Psoas muscle (tissue), 7 donors: ENCODE measurements at regions not wholly inside any gene's neighbourhood (a gene's known extent, or its start where the extent isn't known, plus 50 kb on each side); places are given as distances from the start of the nearest gene placed in this dataset.
"Not testable (repeated sequence)": the region's sequence is repeated elsewhere in the genome, so short reads cannot be mapped to it uniquely, and the experiment has no call there.

Experiments used
- ATAC-seq, 4 donors: fragments of 200-7000 bp; cut with Tn5 transposase; one replicate each; pipeline ENCODE4 v1.9.1; 2020; ENCODE audit warnings: moderate library complexity in 3 of 4, mild to moderate bottlenecking in 2 of 4
- DNase-seq, 2 donors: peaks; one replicate each; pipeline ENCODE4 v3.0.0-alpha.2; 2020
- H3K27ac ChIP-seq: fragments of 200-600 bp; one replicate; pipeline ENCODE4 v1.8.0; 2022
- H3K27me3 ChIP-seq, 3 donors: fragments of 200-600 bp in 1 of 3; one replicate each; pipeline versions ENCODE4 v1.6.1 to v1.8.0; 2013 to 2022; ENCODE audit warnings: low read length in 2 of 3, mild to moderate bottlenecking in 2 of 3, moderate library complexity in 1 of 3; ENCODE audit not compliant: insufficient read depth in 3 of 3
- H3K36me3 ChIP-seq, 2 donors: fragments of 200-600 bp in 1 of 2; one replicate each; pipeline versions ENCODE4 v1.6.1 to v1.8.0; 2013 to 2022; ENCODE audit warnings: low read depth in 1 of 2, mild to moderate bottlenecking in 1 of 2, moderate library complexity in 1 of 2; ENCODE audit not compliant: insufficient read depth in 1 of 2
- H3K4me1 ChIP-seq: fragments of 200-600 bp; one replicate; pipeline ENCODE4 v1.8.0; 2022
- H3K4me3 ChIP-seq: fragments of 200-600 bp; one replicate; pipeline ENCODE4 v1.8.0; 2022; ENCODE audit warnings: mild to moderate bottlenecking
- H3K9me3 ChIP-seq: fragments of 200-600 bp; one replicate; pipeline ENCODE4 v1.8.0; 2022
- WGBS, 3 donors: extraction: QIAGEN DNeasy Blood & Tissue Kit; methylation state at CpG; one replicate each; pipeline versions ENCODE4 v1.1.6 to v1.1.7; 2013; 5-methylcytosine and 5-hydroxymethylcytosine counted together
- intact Hi-C, 2 donors: fragments of 100-400 bp; cut with DNase I; formaldehyde crosslinking; loops; one replicate each; pipeline versions ENCODE4 v1.11.0 to v1.14.2; 2022
- TF ChIP-seq, protein P1 (sequence below): fragments of 200-600 bp; IDR thresholded peaks from one replicate; pipeline ENCODE4 v1.8.0; 2022; ENCODE audit warnings: antibody characterized with exemption
- donor health status: healthy with polysubstance abuse.
- donor health status: DM: no; HTN: no; CAD: no; lungs with moderate emphysema.
- donor health status: Bipolar disorder and iron deficiency.
- donor health status: healthy.
- donor health status: DM: yes; HTN: yes; CAD: no.
- donor health status: DM: no; HTN: no; CAD: no.
- donor health status: DM: yes; HTN: yes; CAD: no.

- Histone ChIP-seq H3K27me3 (no peaks in the 10 kb centered on the region), H3K4me3 (no peak overlapping the region), H3K4me1 (no peaks in the 10 kb centered on the region), H3K36me3 (no peaks in the 10 kb centered on the region), H3K9me3 (no peaks in the 10 kb centered on the region), H3K27ac (no peak overlapping the region)
- DNase-seq (no peak), ATAC-seq (no peak)
- TF ChIP-seq, protein P1, sequence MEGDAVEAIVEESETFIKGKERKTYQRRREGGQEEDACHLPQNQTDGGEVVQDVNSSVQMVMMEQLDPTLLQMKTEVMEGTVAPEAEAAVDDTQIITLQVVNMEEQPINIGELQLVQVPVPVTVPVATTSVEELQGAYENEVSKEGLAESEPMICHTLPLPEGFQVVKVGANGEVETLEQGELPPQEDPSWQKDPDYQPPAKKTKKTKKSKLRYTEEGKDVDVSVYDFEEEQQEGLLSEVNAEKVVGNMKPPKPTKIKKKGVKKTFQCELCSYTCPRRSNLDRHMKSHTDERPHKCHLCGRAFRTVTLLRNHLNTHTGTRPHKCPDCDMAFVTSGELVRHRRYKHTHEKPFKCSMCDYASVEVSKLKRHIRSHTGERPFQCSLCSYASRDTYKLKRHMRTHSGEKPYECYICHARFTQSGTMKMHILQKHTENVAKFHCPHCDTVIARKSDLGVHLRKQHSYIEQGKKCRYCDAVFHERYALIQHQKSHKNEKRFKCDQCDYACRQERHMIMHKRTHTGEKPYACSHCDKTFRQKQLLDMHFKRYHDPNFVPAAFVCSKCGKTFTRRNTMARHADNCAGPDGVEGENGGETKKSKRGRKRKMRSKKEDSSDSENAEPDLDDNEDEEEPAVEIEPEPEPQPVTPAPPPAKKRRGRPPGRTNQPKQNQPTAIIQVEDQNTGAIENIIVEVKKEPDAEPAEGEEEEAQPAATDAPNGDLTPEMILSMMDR, result no peak
- intact Hi-C loops, result no loop called here
These were observed 373.6 kb downstream of the MBD2 start for GRCh38 chr18:53850902-53851301.

DNA sequence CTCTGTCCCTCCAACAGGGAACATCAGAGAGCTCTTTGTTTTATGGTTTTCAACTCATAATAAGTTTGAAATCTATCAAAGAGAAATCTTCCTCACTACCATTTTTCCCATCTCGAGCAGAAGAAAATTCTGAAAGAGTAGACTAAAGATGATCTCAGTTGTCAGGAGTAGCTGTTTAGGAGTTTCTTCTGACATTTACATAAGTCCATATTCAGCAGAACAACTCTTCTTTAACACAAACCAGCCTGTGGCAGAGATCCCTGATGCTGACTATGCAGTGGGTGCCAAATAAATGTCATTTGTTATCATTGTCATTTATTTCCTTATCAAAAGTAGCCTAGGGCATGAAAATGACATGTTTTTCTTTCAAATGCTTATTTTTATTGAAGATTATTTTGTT, 380.7 kb downstream of the MBD2 start:
- Histone ChIP-seq H3K27me3 (no peaks in the 10 kb centered on the region), H3K36me3 (no peaks in the 10 kb centered on the region), H3K4me3 (no peak overlapping the region), H3K4me1 (no peaks in the 10 kb centered on the region), H3K9me3 (no peaks in the 10 kb centered on the region), H3K27ac (no peak overlapping the region)
- DNase-seq, result no peak
- TF ChIP-seq, protein P1, result no peak
- no peak for ATAC-seq
- 64 to 72% (median 68%) methylated on average over 1 of the region's 1 CpG for WGBS, 3 donors
- intact Hi-C loops, result no loop called here

DNA sequence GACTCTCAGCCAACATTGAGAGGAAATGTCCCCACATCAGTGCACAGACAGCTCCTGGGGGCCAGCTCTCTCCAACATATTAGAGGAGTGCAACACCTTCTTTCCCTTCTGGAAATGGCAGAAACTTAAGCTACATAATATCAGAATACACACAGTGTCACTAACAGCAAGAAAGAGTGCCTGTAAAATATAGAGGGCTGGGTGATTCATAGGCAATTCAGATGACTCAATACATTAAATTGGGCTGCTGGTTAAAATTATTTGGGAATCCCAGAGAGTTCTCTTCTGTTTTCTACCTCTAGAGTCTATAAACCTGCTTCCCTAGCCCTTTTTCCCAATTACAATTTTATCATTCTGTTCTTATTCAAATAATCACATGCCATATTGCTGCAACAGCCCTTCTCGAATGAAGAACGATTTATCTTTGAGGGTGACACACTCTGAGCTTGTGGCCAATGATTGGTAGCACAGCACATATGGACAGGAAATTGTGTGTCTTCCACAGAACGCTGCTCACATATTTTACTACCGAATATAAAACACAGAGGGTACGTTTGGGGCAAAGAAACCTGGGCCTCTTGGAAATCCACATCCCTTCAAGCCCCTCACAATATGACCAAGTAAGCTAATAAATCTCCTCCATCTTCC, 381.2 kb downstream of the MBD2 start:
- DNase-seq, result no peak
- 71 to 78% (median 72%) methylated on average over 5 of the region's 5 CpGs for WGBS, 3 donors
- intact Hi-C loops, result no loop called here
- Histone ChIP-seq H3K4me1 (no peaks in the 10 kb centered on the region), H3K36me3 (no peaks in the 10 kb centered on the region), H3K4me3 (no peak overlapping the region), H3K27me3 (no peaks in the 10 kb centered on the region), H3K9me3 (no peaks in the 10 kb centered on the region), H3K27ac (no peak overlapping the region)
- TF ChIP-seq, protein P1, result no peak
- no peak for ATAC-seq

- no peak for ATAC-seq
- WGBS, 3 donors, result 31 to 39% (median 32%) methylated on average over 4 of the region's 4 CpGs
- no peaks in the 10 kb centered on the region for H3K27me3 ChIP-seq
- no peaks in the 10 kb centered on the region for H3K36me3 ChIP-seq
- H3K9me3 ChIP-seq, result no peaks in the 10 kb centered on the region
- DNase-seq, result no peak
- TF ChIP-seq, protein P1, result no peak
- H3K27ac ChIP-seq, result no peak overlapping the region
- no peak overlapping the region for H3K4me3 ChIP-seq
- intact Hi-C loops, result no loop called here
- no peaks in the 10 kb centered on the region for H3K4me1 ChIP-seq
These were observed 385.7 kb downstream of the MBD2 start for GRCh38 chr18:53838746-53839145.

GRCh38 chr18:53821141-53821540, 403.3 kb downstream of the MBD2 start:
- intact Hi-C loops, H3K36me3 ChIP-seq, DNase-seq, ATAC-seq, H3K4me1 ChIP-seq, H3K27me3 ChIP-seq, H3K9me3 ChIP-seq, H3K27ac ChIP-seq, H3K4me3 ChIP-seq: not testable (repeated sequence)
- 8 to 19% (median 10%) methylated on average over 1 of the region's 1 CpG for WGBS, 3 donors
